IPS-NIHi7 (cell line): ENCODE measurements at regions not wholly inside any gene's neighbourhood (a gene's known extent, or its start where the extent isn't known, plus 50 kb on each side); places are given as distances from the start of the nearest gene placed in this dataset.

Experiments used
- DNase-seq: peaks from one replicate; pipeline ENCODE4 v3.0.0; 2012; ENCODE audit warnings: mixed read lengths; ENCODE audit errors: extremely low spot score

GRCh38 chr3:178389258-178389657, 147.0 kb upstream of the KCNMB2 start:
- DNase-seq = no peak

- no peak for DNase-seq
Observed at GRCh38 chr3:178392511-178392926, 143.7 kb upstream of the KCNMB2 start.

DNA sequence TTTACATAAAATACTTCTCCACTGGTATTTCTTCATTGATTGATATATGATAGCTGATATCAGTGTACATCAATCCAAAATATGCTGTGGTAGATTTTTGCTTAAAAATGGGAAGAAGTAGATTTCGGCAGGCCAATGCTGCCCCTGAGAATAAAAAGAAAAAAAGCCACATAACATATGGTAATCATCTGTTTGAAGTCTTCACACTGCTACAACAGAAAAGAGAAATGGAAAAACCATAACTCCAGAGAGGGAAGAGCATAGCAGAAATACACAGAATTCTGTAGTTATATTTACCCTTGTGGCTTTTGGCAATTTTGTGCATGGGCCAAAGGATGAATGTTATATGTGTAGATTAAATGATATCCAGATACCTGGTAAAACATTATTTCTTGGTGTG, 143.1 kb upstream of the KCNMB2 start:
- DNase-seq = no peak

DNA sequence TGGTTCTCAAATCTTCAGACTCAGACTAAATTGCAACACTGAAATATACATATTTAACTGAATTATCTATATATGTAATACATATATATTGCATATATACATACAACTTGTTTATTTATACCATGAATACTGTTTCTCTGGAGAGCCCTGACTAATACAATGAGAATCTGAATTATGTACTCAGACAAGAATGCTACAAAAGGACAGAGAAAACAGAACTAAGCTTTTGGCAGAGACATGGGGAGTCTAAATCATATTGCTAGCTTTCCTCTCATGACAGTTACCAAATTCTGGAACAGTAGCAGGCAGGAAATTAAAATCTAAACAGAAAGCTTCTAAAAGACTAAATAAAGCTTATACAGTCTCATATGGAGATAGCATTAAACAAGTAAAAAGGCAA, 142.4 kb upstream of the KCNMB2 start:
- no peak for DNase-seq

DNA sequence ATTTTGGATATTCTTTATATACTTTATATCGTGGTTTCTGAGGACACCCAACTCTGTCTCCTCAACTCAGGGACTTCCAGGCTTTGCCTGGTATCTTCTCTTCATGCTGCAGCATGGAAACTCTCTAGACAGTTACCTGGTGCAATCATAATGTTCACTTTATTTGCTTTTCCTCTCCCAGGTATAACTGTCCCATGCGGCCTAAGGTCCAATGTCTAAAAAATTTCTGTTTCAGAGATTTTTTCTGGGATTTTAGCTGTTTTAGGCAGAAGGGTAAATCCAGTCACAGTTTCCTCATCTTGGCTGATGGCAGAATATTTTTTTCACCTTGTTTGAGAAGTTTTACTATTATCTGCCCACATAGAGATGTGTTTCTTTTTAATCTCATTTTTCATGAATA, 139.9 kb upstream of the KCNMB2 start:
- DNase-seq = no peak

GRCh38 chr3:178397202-178397601, 139.0 kb upstream of the KCNMB2 start:
- no peak for DNase-seq

DNA sequence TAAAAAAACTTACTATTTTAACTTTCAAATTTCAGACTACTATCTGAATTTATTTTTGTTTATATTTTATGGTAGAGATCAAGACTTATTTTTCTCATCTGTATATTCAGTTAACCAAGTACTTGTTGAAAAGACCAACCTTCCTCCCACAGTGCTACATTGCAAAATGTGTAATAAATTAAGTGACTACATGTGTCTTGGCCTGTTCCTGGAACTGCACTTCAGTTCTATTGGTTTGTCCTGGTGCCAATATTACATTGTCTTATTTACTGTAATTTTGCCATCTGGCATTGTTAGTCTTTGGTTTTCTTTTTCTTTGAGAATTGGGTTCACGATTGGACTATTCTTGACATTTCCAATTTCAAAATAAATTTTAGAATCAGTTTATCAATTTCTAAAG, 138.4 kb upstream of the KCNMB2 start:
- DNase-seq = no peak

DNA sequence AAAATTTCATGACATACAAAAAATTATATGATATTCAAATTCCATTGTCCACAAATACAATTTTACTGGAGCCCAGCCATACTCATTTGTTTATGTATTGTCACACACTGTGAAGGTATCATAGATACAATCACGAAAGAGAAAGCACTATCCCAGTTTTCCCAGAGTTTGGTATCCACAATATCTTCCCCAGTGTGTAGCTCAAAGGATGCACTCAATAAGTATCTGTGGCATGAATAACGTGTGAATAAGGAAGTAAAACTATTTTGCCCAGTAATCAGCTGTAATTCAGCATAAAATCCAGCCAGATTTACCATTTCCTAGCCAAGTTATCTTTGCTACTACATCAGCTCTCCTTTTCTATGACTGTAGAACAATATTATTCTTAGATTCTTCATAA, 131.3 kb upstream of the KCNMB2 start:
- no peak for DNase-seq

GRCh38 chr3:178405531-178405930, 130.7 kb upstream of the KCNMB2 start:
- no peak for DNase-seq

GRCh38 chr3:178406206-178406605, 130.0 kb upstream of the KCNMB2 start:
- DNase-seq = no peak

DNA sequence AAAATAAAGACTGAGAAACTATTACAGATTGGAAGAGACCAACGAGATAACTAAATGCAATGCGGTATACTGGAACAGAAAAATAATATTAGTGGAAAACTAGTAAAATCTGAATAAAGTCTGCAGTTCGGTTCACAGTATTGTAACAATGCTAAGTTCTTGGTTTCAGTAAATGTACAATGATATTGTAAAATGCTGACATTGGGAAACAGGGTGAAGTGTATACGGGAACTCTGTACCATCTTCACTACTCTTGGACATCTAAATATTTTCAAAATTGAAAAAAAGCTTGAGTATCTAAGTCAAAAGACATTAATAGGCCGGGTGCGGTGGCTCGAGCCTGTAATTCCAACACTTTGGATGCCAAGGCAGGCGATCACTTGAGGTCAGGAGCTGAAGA, 120.9 kb upstream of the KCNMB2 start:
- no peak for DNase-seq

DNA sequence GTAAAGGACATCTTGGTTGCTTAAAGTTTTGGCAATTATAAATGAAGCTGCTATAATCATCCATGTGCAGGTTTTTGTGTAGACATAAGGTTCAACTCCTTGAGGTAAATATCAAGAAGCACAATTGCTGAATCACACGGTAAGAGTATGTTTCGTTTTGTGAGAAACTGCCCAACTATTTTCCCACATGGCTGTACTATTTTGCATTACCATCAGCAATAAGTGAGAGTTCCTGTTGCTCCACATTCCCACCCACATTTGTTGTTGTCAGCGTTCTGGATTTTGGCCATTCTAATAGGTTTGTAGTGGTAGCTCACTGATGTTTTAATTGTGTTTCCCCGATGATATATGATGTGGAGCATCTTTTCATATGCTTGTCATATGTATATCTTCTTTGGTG, 118.5 kb upstream of the KCNMB2 start:
- DNase-seq = no peak

DNA sequence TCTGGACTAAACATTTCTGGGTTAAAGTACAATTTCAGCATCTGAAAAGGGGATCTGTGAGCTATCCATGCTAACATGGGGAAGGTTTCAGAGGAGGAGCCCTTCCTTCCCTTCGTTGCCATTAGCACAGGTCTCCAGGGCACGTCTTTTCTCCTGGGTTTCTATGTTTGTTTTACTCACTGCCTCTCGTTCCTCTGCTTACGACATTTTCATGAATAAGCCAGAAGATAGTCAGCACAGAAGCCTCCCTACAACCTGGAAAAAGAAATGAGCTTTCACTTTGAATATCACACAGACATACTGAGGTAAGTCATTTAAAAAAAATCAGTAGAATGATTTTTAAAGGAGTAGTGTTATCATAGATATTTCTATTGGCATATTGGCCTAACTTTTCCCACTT, 117.2 kb upstream of the KCNMB2 start:
- DNase-seq = no peak

- no peak for DNase-seq
Observed at GRCh38 chr3:178420033-178420432, 116.2 kb upstream of the KCNMB2 start.

- no peak for DNase-seq
Observed at GRCh38 chr3:178421069-178421468, 115.2 kb upstream of the KCNMB2 start.

GRCh38 chr3:178422406-178422805, 113.8 kb upstream of the KCNMB2 start:
- DNase-seq = no peak

DNA sequence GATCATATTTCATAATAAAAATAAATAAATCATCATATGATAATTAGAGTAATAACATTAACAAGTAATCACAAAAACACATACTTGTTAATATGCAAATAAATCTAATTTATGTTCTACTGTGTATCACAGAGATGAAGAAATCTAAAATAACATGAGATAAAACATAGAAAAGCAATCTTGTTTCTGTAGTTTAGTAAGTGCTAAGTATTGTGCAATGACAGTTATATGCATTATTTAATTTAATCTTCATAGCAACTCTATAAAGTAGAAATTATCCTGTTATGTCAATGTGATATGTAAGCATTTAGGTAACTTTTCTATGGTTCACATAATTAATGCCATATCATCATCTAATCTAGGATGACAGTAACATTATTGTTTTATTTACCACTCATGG, 108.2 kb upstream of the KCNMB2 start:
- no peak for DNase-seq

- DNase-seq = no peak
Observed at GRCh38 chr3:178434206-178434805, 101.9 kb upstream of the KCNMB2 start.

DNA sequence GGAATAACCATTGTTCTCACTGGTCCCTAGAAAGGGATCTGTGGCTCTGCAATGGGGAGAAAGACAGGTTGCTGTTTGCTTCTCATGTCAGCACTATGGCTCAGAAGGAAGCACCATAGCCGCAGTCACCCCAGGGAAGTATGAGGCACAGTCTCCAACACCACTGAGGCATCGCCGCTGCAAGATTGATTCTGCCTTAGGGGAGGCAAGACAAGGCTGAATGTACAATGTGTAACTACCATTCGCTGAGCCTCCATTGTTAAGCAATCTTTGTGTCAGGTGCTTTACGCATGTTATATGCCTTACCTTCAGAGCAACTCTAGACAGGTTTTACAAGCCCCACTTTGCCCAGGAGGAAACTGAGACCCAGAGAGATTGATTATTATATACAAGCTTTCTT, 100.7 kb upstream of the KCNMB2 start:
- DNase-seq = no peak

GRCh38 chr3:178436773-178437172, 99.5 kb upstream of the KCNMB2 start:
- peak; percentile 35 for DNase-seq

GRCh38 chr3:178437236-178437635, 99.0 kb upstream of the KCNMB2 start:
- no peak for DNase-seq

- DNase-seq = peak; percentile 43
Observed at GRCh38 chr3:178439504-178439903, 96.7 kb upstream of the KCNMB2 start.

DNA sequence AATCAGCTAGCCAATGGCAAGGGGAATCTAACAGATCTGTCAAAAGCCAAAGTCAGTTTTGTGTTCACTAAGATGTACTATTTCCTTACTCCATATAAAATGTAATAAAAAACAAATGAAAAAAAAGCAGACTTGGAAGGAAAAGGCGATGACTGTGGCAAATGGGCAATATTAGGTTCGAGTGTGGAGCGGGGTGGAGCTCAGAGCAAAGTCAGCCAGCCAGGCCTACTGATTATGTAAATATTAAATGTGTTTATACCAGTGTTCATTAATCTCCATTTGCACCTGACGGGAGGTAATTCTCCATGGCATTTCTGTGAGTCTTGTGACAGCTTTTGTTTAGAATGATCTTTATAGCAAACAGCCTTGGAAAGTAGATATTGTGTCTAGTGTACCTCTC, 96.2 kb upstream of the KCNMB2 start:
- DNase-seq = no peak

DNA sequence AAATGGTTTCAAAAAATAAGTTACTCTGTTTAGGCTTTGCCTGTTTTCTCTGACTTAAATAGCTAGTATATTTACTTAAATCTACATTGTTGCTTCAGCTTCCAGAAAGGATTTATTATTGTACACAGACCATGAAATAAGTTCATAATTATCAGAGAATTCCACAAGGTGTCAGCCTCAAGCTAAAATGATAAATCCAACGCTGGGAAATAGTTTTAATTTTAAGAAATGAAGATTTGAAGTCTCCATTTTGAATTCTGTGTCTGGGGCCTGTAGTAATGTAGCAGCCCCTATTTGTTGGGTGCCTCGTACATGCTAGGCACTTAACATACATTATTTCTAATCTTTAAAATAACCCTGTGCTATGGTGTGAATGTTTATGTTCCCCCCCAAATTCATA, 92.6 kb upstream of the KCNMB2 start:
- no peak for DNase-seq

DNA sequence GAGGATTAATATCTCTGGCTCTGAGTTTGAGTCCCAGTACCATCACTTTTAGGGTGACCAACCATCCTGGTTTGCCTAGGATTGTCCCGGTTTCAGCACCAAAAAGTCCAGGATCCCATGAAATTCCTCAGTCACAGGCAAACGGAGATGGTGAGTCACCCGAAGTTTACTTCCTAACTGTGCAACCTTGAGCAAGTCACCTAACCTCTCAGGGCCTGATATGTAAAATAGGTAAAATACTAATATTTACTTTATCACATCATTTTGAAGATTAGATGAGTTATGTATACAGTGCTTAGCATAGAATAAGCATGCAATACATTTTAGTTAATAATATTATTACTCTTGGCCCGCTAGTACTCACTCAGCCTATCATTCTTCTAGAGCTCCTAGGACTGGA, 91.1 kb upstream of the KCNMB2 start:
- DNase-seq = no peak
